Breast epithelium (tissue), 4 donors: ENCODE measurements at regions not wholly inside any gene's neighbourhood (a gene's known extent, or its start where the extent isn't known, plus 50 kb on each side); places are given as distances from the start of the nearest gene placed in this dataset.
"Not testable (repeated sequence)": the region's sequence is repeated elsewhere in the genome, so short reads cannot be mapped to it uniquely, and the experiment has no call there.

Experiments used
- DNase-seq, 2 donors: peaks; one replicate each; pipeline ENCODE4 v3.0.0-alpha.2; 2019; ENCODE audit warnings: low spot score in 2 of 2
- H3K27ac ChIP-seq, 2 donors: fragments of 200-600 bp; sonication (generic) in 1 of 2; one replicate each; pipeline ENCODE4 v1.5.1; 2016 to 2019; ENCODE audit warnings: mild to moderate bottlenecking in 1 of 2
- H3K27me3 ChIP-seq, 2 donors: fragments of 200-600 bp; sonication (generic) in 1 of 2; one replicate each; pipeline versions ENCODE4 v1.5.1 to v1.6.0; 2017 to 2019; ENCODE audit warnings: control low read depth in 1 of 2, mild to moderate bottlenecking in 1 of 2
- H3K36me3 ChIP-seq: fragments of 200-600 bp; one replicate; pipeline ENCODE4 v1.5.1; 2019
- H3K4me1 ChIP-seq, 2 donors: fragments of 200-600 bp; sonication (generic); one replicate each; pipeline ENCODE4 v1.5.1; 2016 to 2019; ENCODE audit warnings: control low read depth in 1 of 2
- H3K4me3 ChIP-seq, 3 donors: fragments of 200-600 bp; sonication (generic); 1 replicate in 2 of 3; 2 replicates in 1 of 3; pipeline ENCODE4 v1.5.1; 2016 to 2019; ENCODE audit warnings: mild to moderate bottlenecking in 3 of 3, moderate library complexity in 2 of 3
- H3K9me3 ChIP-seq, 2 donors: fragments of 200-600 bp; sonication (generic) in 1 of 2; one replicate each; pipeline ENCODE4 v1.5.1; 2016 to 2019; ENCODE audit warnings: control low read depth in 1 of 2
- CTCF ChIP-seq, 3 donors: fragments of 450-650 bp; IDR thresholded peaks; one replicate each; pipeline ENCODE4 v1.5.1; 2016 to 2017; ENCODE audit warnings: antibody characterized with exemption in 3 of 3, mild to moderate bottlenecking in 3 of 3, moderate library complexity in 3 of 3
- POLR2A ChIP-seq: fragments of 450-650 bp; IDR thresholded peaks from one replicate; pipeline ENCODE4 v1.6.1; 2016; ENCODE audit warnings: antibody characterized with exemption, mild to moderate bottlenecking, moderate library complexity
- POLR2AphosphoS5 ChIP-seq, 3 donors: sonication (generic); formaldehyde crosslinking; IDR thresholded peaks; one replicate each; pipeline ENCODE4 v1.6.1; 2017; ENCODE audit warnings: antibody characterized with exemption in 3 of 3
- intact Hi-C: fragments of 100-400 bp; cut with DNase I; formaldehyde crosslinking; loops from one replicate; pipeline ENCODE4 v1.15.1; 2023; ENCODE audit warnings: low total_unique reads

- DNase-seq, result no peak
- Histone ChIP-seq H3K36me3 (no peaks in the 10 kb centered on the region), H3K4me1 (no peaks in the 10 kb centered on the region), H3K27me3 (peaks cover 0 to 20% of the 10 kb centered on the region in 2 donors), H3K9me3 (no peaks in the 10 kb centered on the region), H3K27ac (no peak overlapping the region), H3K4me3 (no peak overlapping the region)
- intact Hi-C loops, result no loop called here
- no peak for TF ChIP-seq CTCF (IDR thresholded peaks at IDR 0.05)
- no peak for TF ChIP-seq POLR2AphosphoS5 (IDR thresholded peaks at IDR 0.05)
- TF ChIP-seq POLR2A, result no peak
These were observed 312.2 kb upstream of the B3GAT1 start for GRCh38 chr11:134724106-134724778.

GRCh38 chr11:134720691-134721070, 308.6 kb upstream of the B3GAT1 start:
- peaks cover 0 to 13% of the 10 kb centered on the region in 2 donors for H3K27me3 ChIP-seq
- H3K36me3 ChIP-seq, H3K4me1 ChIP-seq, intact Hi-C loops, DNase-seq, H3K4me3 ChIP-seq, H3K9me3 ChIP-seq, H3K27ac ChIP-seq: not testable (repeated sequence)

DNA sequence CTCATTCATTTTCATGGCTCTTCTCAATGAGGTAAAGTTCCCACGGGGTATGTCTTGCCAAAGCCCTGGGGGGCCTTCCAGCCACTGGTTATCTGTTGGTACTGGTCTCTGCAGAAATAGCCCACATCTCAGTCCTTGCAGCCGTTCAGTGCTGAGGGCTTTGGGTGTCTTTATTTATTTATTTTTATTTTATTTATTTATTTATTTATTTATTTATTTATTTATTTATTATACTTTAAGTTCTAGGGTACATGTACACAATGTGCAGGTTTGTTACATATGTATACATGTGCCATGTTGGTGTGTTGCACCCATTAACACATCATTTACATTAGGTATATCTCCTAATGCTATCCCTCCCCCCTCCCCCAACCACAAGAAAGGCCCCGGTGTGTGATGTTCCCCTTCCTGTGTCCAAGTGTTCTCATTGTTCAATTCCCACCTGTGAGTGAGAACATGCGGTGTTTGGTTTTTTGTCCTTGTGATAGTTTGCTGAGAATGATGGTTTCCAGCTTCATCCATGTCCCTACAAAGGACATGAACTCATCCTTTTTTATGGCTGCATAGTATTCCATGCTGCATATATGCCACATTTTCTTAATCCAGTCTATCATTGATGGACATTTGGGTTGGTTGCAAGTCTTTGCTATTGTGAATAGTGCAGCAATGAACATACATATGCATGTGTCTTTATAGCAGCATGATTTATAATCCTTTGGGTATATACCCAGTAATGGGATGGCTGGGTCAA, 308.1 kb upstream of the B3GAT1 start:
- DNase-seq, H3K4me3 ChIP-seq, H3K9me3 ChIP-seq, H3K27ac ChIP-seq, H3K4me1 ChIP-seq, H3K36me3 ChIP-seq, H3K27me3 ChIP-seq, intact Hi-C loops: not testable (repeated sequence)

- H3K27ac ChIP-seq, result no peak overlapping the region
- intact Hi-C loops, result no loop called here
- DNase-seq, result no peak
- H3K27me3 ChIP-seq, result peaks cover 0 to 1% of the 10 kb centered on the region in 2 donors
- no peaks in the 10 kb centered on the region for H3K4me1 ChIP-seq
- H3K36me3 ChIP-seq, result no peaks in the 10 kb centered on the region
- no peaks in the 10 kb centered on the region for H3K9me3 ChIP-seq
- TF ChIP-seq POLR2AphosphoS5 (IDR thresholded peaks at IDR 0.05) (no peak), POLR2A (no peak), CTCF (IDR thresholded peaks at IDR 0.05) (no peak)
- no peak overlapping the region for H3K4me3 ChIP-seq
These were observed 307.4 kb upstream of the B3GAT1 start for GRCh38 chr11:134719397-134719796.

- intact Hi-C loops, result no loop called here
- H3K4me3 ChIP-seq, result no peak overlapping the region
- no peaks in the 10 kb centered on the region for H3K4me1 ChIP-seq
- H3K36me3 ChIP-seq, result no peaks in the 10 kb centered on the region
- no peaks in the 10 kb centered on the region for H3K9me3 ChIP-seq
- H3K27ac ChIP-seq, result no peak overlapping the region
- H3K27me3 ChIP-seq, result no peaks in the 10 kb centered on the region
- DNase-seq, result no peak
- no peak for TF ChIP-seq CTCF (IDR thresholded peaks at IDR 0.05)
- no peak for TF ChIP-seq POLR2A
- TF ChIP-seq POLR2AphosphoS5 (IDR thresholded peaks at IDR 0.05), result no peak
These were observed 304.5 kb upstream of the B3GAT1 start for GRCh38 chr11:134716582-134716981.

- H3K9me3 ChIP-seq, result no peaks in the 10 kb centered on the region
- TF ChIP-seq CTCF (IDR thresholded peaks at IDR 0.05) (no peak), POLR2AphosphoS5 (IDR thresholded peaks at IDR 0.05) (no peak), POLR2A (no peak)
- DNase-seq, result no peak
- H3K27me3 ChIP-seq, result no peaks in the 10 kb centered on the region
- H3K36me3 ChIP-seq, result no peaks in the 10 kb centered on the region
- intact Hi-C loops, result no loop called here
- no peak overlapping the region for H3K27ac ChIP-seq
- no peaks in the 10 kb centered on the region for H3K4me1 ChIP-seq
- H3K4me3 ChIP-seq, result no peak overlapping the region
These were observed 302.1 kb upstream of the B3GAT1 start for GRCh38 chr11:134714021-134714656.
